ENCODE measurements at regions not wholly inside any gene's neighbourhood (a gene's known extent, or its start where the extent isn't known, plus 50 kb on each side); places are given as distances from the start of the nearest gene placed in this dataset.

DNA sequence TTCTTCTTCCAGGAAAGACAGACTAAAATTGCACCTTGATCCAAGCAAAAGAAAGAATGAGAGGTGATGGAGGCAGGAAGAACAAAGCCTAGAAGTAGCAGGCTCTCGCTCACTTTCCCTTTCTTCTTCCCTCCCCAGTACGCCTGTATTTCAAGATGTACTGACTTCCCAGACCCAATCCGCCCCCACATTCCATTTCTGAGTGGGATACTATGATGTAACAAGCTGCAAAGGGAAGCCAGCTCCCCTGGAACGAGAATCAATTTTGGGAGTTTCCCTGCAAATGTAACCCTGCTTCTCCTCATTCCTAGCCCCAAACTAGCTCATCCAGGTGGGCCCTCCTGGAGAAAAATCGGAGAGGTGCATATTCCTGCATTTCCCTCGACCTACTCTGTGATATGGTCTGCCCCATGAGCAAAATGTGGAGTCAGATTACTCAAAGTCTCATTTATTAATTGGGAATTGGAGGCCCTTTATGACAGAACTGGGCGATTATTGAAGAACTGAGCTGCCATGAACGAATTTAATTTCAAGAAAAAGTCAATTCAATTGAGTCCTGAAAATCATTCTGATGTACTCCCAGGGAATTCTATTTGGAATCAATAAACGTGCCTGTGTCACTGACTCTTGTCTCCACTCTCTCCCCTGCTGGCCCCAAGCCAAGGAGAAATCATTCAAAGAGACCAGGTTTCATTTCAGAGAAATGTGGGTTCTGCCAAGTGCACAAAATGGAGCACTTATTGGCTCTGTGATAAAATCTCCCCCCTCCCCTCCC, 398.9 kb downstream of the SHISA9 start:
- Mint-ChIP-seq H3K9me3 (peaks cover 3 to 9% of the 10 kb centered on the region in 2 donors), H3K27ac (no peak overlapping the region), H3K27me3 (ENCODE audit: low read depth in 2 of 2) (no peaks in the 10 kb centered on the region), H3K4me1 (no peaks in the 10 kb centered on the region), H3K4me3 (no peak overlapping the region), H3K36me3 (no peaks in the 10 kb centered on the region)
- H3K27me3 ChIP-seq (ENCODE audit: control insufficient read depth, insufficient read depth, low read length): no peaks in the 10 kb centered on the region
- intact Hi-C loops (cut with micrococcal nuclease): no loop called here
- H3K36me3 ChIP-seq (ENCODE audit: control insufficient read depth, insufficient read depth, low read length): no peaks in the 10 kb centered on the region
- DNase-seq (no peak), ATAC-seq (no peak)
- H3K4me3 ChIP-seq (ENCODE audit: low read length): no peak overlapping the region
- H3K9me3 ChIP-seq (ENCODE audit: control insufficient read depth, insufficient read depth, low read length): no peaks in the 10 kb centered on the region
- no peak overlapping the region for H3K27ac ChIP-seq (ENCODE audit: low read length)
- no peaks in the 10 kb centered on the region for H3K4me1 ChIP-seq (ENCODE audit: control insufficient read depth, insufficient read depth, low read length)
- no peak for TF ChIP-seq CTCF (IDR thresholded peaks at IDR 0.05)
- WGBS (ENCODE audit: insufficient coverage): 72% methylated on average over 7 of the region's 9 CpGs

- Histone ChIP-seq H3K4me3 (ENCODE audit: low read length) (no peak overlapping the region), H3K27me3 (ENCODE audit: control insufficient read depth, insufficient read depth, low read length) (no peaks in the 10 kb centered on the region), H3K36me3 (ENCODE audit: control insufficient read depth, insufficient read depth, low read length) (no peaks in the 10 kb centered on the region), H3K4me1 (ENCODE audit: control insufficient read depth, insufficient read depth, low read length) (no peaks in the 10 kb centered on the region), H3K27ac (ENCODE audit: low read length) (no peak overlapping the region), H3K9me3 (ENCODE audit: control insufficient read depth, insufficient read depth, low read length) (no peaks in the 10 kb centered on the region)
- H3K4me1 Mint-ChIP-seq: peaks cover 0 to 4% of the 10 kb centered on the region in 2 donors
- no peaks in the 10 kb centered on the region for H3K27me3 Mint-ChIP-seq (ENCODE audit: low read depth in 2 of 2)
- H3K4me3 Mint-ChIP-seq: no peak overlapping the region
- no peak for TF ChIP-seq CTCF (IDR thresholded peaks at IDR 0.05)
- ATAC-seq: no peak
- no peak for DNase-seq
- intact Hi-C loops (cut with micrococcal nuclease): no loop called here
- H3K27ac Mint-ChIP-seq: no peak overlapping the region
- WGBS (ENCODE audit: insufficient coverage): 71% methylated on average over 6 of the region's 8 CpGs
- H3K9me3 Mint-ChIP-seq: peaks cover 3 to 5% of the 10 kb centered on the region in 2 donors
- H3K36me3 Mint-ChIP-seq: no peaks in the 10 kb centered on the region
These were observed 403.8 kb downstream of the SHISA9 start for GRCh38 chr16:13305019-13305755.

DNA sequence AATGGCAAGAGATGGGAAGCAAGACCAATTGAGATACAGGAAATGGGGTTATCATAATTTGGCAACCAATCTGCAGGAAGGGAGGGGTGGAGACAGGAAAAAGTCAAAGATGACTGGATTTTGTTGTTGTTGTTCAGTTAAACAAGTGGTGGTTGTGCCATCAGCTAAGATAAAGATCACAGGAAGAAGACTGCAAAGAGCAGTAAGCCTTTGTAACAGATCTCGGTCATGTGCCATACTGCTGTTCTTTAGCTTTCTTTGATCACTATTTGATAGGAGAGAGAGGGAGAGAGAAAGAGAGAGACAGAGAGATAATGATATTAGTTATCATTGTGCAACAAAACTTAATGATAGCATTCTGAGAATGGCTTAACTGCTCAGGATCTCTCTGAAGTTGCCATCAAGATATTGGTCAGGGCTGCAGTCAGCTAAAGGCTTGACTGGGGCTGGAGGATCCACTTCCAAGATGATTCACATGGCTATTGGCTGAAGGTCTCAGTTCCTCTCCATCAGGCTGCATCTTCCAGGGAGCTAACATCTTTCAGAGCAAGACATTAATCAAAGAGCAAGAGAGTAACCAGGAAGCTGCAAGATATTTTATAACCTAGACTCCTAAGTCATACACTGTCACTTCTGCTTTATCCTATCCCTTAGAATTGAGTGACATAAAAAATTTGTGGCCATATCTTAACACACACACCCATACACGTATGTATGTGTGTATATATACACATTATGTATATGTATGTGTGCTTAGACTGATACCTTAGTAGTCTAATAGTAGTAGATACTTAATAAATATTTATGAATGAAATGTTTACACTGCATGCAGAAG, 405.0 kb downstream of the SHISA9 start:
- H3K9me3 ChIP-seq (ENCODE audit: control insufficient read depth, insufficient read depth, low read length): no peaks in the 10 kb centered on the region
- no peaks in the 10 kb centered on the region for H3K27me3 ChIP-seq (ENCODE audit: control insufficient read depth, insufficient read depth, low read length)
- no peak for TF ChIP-seq CTCF (IDR thresholded peaks at IDR 0.05)
- H3K4me3 ChIP-seq (ENCODE audit: low read length): no peak overlapping the region
- no peaks in the 10 kb centered on the region for H3K27me3 Mint-ChIP-seq (ENCODE audit: low read depth in 2 of 2)
- no peaks in the 10 kb centered on the region for H3K36me3 ChIP-seq (ENCODE audit: control insufficient read depth, insufficient read depth, low read length)
- peaks cover 0 to 2% of the 10 kb centered on the region in 2 donors for H3K9me3 Mint-ChIP-seq
- H3K4me1 ChIP-seq (ENCODE audit: control insufficient read depth, insufficient read depth, low read length): no peaks in the 10 kb centered on the region
- H3K4me1 Mint-ChIP-seq: peaks cover 0 to 4% of the 10 kb centered on the region in 2 donors
- no peak overlapping the region for H3K27ac ChIP-seq (ENCODE audit: low read length)
- H3K36me3 Mint-ChIP-seq: no peaks in the 10 kb centered on the region
- H3K4me3 Mint-ChIP-seq: no peak overlapping the region
- DNase-seq: no peak
- WGBS (ENCODE audit: insufficient coverage): 33% methylated on average over 1 of the region's 2 CpGs
- intact Hi-C loops (cut with micrococcal nuclease): no loop called here
- no peak for ATAC-seq
- no peak overlapping the region for H3K27ac Mint-ChIP-seq

All from natural killer cell (primary cell).